T-helper 2 cell treated with Interferon-gamma antibody and Interleukin-4, amounts not matched to agents 100 ng/mL and 5 ng/mL, for 36 hours (primary cell): ENCODE measurements at regions not wholly inside any gene's neighbourhood (a gene's known extent, or its start where the extent isn't known, plus 50 kb on each side); places are given as distances from the start of the nearest gene placed in this dataset.

ENCODE experiments used
- intact Hi-C: fragments of 100-400 bp; cut with micrococcal nuclease; formaldehyde crosslinking; loops from one replicate; pipeline ENCODE4 v1.15.1; 2023

DNA sequence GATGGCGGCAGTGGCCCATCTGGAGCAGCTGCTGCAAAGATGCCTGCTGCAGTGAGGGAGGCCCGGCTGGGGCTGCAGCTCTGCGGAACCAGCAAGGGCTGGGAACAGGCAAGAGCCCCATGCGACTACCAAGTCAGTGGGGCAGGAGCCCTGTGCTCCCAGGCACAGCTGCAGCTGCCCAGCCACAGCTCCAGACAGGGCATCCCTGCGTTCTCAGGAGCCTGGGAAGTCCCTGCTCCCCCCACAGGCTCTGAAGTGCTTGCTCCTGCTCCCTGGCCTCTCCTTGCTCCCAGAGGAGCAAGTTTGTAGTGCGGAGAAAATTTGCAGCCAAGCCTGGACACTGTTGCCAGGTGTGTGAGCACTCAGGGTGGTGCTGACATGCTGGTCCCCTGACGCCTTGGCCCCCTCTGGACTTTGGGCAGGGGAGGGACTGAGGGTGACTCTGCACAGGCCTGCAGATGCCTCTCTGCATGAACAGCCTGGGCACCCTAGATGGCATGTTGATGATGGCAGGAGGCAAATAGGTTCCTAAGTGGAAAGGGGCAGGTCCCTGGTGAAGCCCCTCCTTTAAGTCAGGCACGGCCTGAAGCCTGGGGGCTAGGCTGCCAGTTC lies 105.6 kb downstream of the LYZL1 start:
- intact Hi-C loops: no loop called here

DNA sequence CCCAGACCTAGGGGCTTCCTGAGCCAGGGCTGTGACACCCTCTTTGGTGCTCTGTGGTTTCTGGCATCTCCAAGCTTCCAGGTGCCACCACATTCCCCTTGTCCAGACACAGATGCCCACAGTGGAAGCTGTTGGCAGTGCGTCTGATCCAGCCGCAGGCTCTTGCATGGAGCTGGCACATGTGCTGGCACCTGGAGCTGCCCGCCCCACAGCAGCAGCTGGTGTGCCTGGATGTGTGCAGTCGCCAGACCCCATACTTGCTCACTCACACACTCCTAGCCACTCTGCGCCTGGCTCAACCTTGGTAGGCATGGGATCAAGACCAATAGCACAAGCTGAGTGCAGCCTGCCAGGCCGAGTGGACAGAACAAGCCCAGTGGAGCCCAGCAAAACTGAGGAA lies 106.5 kb downstream of the LYZL1 start:
- intact Hi-C loops: no loop called here

DNA sequence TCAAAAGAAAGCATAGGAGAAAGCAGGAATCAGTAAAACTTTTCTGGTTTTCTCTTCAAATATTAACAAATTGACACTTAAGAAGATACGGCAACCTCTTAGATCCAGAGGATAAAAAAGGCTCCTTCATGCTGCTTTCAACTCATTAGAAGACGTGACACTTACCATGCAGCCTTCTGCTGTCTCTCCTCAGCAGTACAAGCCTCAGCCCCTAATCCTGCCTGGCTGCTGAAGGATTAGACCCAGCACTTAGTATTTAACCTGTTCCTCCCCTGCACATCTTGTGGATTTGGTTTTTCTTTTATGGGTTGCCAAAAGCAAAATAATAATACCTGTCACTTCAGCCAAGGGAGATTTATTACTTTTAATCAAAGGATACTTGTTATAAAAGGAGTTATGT lies 108.4 kb downstream of the LYZL1 start:
- intact Hi-C loops: no loop called here

DNA sequence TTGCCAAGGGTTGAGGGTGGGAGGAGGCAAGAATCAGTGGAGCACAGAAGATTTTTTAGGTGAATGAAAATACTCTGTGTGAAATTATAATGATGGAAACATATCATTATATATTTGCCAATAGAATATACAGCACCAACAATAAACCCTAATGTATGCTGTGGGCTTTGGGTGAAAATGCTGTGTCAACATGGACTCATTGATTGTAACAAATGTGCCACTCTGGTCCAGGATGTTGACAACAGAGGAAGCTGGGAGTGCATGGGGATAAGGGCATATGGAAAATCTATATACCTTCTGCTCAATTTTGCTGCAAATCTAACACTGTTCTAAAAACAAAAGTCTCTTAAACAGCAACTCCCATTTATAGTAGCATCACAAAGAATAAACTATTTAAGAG lies 114.3 kb downstream of the LYZL1 start:
- intact Hi-C loops: no loop called here

DNA sequence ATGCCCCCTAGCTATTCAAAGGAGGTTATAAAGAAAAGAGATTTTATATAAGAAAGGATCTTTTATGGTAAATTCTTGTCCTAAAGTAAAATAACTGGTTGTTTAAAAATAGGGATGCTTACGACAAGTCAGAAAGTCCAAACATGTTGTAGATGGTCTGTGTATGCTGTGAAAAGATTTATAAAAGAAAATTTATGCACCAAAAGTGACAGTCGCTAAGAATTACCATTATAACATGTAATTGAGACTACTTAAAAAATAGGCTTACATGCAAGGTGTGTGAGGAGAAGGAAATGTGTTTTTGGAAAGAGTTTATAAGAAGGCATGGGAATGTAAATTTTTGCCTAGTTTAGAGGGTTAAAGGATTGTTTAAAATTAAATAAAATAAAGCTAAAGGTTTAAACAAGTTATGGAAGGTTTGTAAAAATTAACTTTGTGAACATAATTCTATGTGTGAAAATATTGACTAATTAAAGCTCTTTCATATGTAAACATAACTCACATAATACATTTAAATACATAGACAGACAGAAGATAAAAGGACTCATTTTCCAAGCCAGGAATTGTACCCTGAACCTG lies 118.5 kb downstream of the LYZL1 start:
- intact Hi-C loops: loop anchor here (5.0 kb wide), 2 partner anchors 40 to 730 kb away; partner anchors contain the start of gene BAMBI
